ENCODE measurements at regions not wholly inside any gene's neighbourhood (a gene's known extent, or its start where the extent isn't known, plus 50 kb on each side); places are given as distances from the start of the nearest gene placed in this dataset.
"Not testable (repeated sequence)": the region's sequence is repeated elsewhere in the genome, so short reads cannot be mapped to it uniquely, and the experiment has no call there.

DNA sequence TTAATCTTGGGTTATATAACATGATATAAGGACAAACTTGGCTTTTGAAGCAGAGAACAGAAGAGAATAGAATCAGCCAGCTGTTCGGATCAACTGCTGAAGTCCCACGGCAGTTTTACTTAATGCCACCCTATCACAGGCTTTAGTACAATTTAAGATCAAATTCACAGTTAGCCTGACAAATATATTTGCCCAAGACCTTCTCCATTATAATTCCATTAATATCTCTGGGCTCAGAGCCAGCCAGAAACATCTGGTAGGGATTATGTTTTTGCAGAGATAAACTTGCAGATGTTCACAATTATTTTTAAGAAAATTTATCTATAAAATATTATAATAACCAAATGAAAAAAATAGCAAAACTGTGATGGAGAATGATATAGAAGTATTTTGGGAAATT lies 381.4 kb downstream of the RAD51AP2 start:
- DNase-seq (ENCODE audit: low read depth in 2 of 2, low spot score in 1 of 2): no peak

DNA sequence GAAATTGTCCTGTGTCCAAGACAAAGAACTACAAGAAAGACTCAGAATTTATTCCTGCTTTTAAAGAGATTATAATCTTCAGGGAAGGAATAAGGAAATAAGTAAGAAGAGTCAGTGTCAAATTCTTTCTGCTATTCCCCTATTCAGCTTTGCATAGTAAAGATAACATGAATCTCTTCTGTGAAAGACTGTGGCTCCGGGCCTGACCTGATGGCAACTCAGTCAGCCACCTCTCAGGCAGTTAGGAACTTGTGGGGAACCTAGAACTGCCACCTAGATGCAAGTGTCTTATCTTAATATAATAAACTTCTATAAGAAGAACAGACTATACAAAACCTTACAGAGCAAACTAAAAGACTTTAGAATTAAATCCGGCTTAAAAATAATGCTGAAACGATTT lies 382.0 kb downstream of the RAD51AP2 start:
- DNase-seq (ENCODE audit: low read depth in 2 of 2, low spot score in 1 of 2): no peak

DNA sequence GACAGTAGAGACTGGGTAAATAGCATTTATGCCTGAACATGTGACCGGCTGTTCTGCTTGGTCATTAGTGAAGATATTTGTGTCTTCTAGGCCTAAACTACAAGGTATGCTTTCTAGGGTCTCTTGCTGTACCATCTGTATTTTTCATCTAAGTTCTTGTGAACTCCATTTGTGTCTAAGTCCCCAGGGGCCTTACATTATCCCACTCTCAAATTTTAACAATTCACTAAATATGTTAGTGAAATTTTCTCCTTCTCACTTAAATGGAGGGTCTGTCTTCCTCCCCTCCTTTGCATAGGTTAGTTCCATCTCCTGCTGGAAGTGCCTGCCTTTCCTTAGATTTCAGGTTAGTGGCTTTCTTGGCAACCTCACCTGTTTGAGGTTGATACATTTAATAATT lies 382.6 kb downstream of the RAD51AP2 start:
- no peak for DNase-seq (ENCODE audit: low read depth in 2 of 2, low spot score in 1 of 2)

DNA sequence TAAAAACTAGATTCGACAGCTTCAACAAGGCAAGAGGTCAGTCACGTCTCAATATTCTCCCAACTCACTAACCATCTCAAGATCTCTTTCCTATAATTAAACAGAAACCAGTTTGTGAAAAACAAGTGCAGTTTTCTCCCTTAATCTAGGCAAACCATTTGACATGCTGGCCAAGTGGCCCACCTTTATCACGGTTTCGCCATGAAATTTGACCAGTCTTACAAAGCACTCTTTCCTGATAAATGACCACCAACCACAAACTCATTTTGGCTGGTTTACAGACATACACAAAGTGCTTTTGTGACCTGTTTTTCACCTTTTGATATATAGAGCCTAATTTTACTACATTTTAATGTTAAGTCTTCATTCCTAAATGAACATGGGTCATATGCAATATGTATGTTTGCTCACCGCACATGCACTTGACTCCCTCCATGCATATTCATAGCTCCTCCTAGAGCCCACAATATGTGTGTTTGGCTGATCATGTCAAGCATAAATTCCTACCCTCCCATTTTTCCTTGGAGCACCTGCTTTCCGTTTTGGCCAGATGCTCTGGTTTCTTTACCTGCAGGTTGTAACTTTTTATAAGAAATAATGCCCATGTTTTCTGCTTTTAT lies 385.1 kb downstream of the RAD51AP2 start:
- DNase-seq (ENCODE audit: low read depth in 2 of 2, low spot score in 1 of 2): no peak

DNA sequence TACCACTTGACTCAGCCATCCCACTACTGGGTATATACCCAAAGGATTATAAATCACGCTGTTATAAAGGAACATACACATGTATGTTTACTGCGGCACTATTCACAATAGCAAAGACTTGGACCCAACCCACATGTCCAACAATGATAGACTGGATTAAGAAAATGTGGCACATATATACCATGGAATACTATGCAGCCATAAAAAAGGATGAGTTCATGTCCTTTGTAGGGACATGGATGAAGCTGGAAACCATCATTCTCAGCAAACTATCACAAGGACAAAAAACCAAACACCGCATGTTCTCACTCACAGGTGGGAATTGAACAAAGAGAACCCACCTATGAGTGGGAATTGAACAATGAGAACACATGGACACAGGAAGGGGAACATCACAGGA lies 387.6 kb downstream of the RAD51AP2 start:
- not testable (repeated sequence) for DNase-seq (ENCODE audit: low read depth in 2 of 2, low spot score in 1 of 2)

DNA sequence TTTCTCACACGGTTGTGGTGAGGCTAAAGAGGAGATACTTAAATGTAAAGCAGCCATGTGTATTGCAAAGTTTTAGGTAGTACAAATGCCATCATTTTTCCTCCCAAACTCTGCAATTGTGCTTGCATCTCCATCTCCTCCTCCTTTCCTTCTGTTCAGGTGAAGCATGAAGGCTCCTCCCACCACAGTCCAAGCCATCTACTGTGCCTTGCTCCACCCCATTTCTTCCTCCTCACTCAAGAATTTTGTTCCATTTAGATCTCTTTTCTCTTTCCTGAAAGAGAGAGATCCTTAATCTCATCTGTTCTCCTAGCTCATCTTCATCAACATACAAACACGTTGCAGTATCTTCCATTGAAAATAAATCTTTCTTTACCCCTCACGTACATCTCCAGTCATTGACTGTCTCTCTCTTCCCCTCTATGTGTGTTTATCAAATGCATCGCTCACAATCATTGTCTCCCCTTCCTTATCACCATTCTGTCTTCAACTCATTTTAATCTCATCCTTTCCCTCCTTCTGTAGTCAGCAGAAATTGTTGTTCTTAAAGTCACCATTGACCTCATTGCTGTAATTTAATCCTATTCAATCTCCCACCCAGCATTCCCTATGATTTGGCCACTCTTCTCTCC lies 392.1 kb downstream of the RAD51AP2 start:
- DNase-seq (ENCODE audit: low read depth in 2 of 2, low spot score in 1 of 2): no peak

DNA sequence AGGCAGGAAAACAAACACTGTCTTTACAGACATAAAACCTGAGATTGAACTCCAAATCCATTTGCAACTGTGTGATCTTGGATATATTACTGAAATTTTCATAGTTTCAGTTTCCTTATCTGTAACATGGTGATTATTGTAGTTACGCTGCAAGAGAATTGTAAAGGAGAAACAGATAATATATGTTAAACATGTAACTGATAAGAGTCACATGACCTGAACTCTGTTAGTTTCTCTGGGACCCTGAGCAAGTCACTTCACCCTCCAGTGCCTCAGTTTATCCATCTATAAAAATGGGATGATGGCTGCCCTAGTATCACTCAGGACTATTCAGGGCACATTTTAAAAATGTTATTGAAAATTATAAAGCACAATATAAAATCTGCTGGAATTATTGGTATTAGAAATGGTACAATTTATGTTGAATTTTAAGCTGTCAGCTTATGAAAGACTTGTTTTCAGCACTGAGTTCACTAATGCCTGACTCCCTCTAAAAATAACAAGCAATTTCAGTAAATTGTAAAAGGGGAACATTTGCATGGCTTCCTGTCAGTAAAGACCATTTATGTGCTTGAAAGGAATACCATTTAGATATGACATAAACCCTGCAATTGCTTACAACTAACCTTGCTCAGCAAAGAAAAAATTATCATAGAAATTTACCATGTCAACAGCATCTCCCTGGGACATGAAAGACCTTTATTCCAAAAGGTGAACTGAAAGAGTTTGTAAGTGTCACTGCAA lies 393.5 kb downstream of the RAD51AP2 start:
- no peak for DNase-seq (ENCODE audit: low read depth in 2 of 2, low spot score in 1 of 2)

DNA sequence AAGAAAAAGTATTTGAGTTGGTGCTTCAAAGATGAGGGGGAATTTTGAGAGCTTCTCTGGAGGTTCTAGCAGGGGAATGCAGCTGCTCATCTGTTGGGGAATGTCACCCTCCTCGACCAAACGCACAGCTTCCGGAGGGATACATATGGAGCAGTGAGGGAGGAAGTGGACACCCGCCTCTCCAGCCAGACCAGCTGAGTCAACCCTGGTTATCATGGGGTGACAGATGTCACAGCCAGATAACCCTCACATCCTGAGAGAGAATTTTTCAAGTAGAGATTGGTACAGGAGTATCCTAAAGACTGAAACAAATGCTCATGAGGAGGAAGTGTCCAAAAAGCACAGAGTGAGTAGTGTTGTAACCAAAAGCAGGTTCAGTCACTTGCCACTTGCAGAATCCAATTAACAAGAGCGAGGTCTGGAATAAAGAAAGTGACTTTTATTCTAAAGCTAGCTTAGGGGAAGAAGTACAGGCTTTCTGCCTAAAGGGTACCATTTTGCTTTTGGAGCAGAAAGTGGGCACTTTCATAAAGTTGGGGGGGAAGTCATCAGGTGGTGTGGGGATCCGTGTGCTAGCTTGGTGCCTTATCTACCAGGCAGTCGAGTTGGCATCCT lies 395.2 kb downstream of the RAD51AP2 start:
- no peak for DNase-seq (ENCODE audit: low read depth in 2 of 2, low spot score in 1 of 2)

DNA sequence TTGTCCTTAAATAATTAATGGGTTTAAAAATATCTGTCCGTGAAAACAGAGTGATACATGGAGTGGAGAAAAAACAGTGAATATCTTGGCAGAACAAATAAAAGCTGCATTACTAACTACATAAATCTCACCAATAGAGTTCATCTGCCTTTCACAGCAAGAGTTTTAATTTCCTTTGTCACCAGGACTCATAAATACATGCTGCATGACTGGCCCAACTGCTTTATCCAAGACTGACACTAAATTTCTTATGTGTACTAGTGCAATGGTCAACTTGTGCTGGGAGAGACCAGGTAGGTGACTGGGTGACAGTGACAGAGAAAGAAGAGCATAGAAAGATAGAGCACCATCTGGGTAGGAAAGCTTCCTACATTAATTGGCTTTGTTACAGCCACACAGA lies 402.8 kb downstream of the RAD51AP2 start:
- DNase-seq (ENCODE audit: low read depth in 2 of 2, low spot score in 1 of 2): no peak

DNA sequence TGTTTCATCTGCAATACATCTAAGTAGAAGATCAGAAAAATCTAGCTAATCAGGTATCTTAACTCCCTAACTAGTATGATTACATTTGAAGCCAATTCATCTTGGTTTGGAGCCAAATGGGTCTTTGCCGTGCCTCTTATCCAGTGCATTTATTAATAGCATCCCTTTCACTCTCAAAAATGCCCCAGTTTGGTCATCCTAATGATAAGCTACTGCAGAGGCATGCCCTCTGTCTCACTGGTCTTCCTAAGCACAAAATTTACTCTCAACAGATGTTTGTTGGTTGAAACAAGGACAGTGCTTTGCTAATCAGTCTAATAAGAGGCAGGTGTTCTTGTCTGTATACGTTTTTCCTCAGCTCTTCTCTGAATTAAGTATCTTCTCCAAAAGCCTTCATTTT lies 403.2 kb downstream of the RAD51AP2 start:
- DNase-seq (ENCODE audit: low read depth in 2 of 2, low spot score in 1 of 2): no peak

DNA sequence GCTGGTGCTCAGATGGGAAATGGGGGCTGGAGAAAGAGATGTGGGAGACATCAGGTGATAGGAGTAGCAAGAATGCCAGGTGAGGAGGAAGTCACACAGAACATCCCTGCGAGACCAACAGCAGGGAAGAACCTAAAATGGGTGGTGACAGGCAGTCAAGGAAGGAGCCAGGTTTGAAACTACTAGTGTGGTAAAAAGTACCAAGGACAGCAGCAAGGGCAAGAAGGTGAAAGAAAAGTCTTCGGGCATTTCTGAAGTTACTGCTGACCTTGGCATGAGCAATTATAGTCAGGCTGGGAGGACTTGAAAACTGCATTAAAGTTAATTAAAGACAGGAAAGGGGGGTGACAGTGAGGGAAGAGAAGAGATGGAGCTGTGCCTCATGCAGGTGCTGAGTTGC lies 410.4 kb downstream of the RAD51AP2 start:
- no peak for DNase-seq (ENCODE audit: low read depth in 2 of 2, low spot score in 1 of 2)

DNA sequence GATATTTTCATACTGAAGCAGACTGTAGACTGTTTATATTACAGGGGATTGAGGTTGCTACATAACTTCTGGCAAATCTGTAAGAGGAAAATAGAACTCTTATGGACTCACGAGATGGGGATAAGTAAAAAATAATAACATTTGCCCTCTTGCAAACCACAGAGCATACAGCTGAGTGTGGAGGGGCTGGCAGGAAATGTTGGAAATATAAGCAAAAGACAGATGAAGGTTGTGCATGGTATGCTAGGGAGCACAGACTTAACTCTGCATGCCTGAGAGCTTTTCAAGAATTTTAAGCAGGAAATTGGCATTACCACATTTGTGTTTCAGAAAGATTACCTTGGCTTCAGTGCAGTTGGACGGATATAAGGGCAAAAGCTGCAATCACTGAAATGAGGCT lies 411.1 kb downstream of the RAD51AP2 start:
- DNase-seq (ENCODE audit: low read depth in 2 of 2, low spot score in 1 of 2): no peak

DNA sequence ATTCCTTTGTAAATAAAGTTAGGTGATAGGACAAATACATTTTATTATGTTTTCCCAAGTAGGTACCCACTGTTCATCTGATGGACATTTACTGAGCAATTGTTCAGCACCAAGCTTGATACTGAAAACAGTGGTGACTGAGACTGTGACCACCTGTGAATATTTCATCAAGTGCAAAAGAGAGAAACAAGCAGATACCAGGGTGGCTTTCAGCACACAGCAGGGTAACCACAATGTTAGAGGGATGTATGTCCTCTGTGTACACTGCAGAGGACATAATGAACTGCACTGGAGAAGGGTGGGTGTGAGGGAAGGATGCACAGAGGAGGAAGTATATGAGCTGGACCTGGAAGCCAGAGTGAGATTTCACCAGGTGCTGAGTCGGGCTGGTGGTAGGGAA lies 411.8 kb downstream of the RAD51AP2 start:
- DNase-seq (ENCODE audit: low read depth in 2 of 2, low spot score in 1 of 2): no peak

DNA sequence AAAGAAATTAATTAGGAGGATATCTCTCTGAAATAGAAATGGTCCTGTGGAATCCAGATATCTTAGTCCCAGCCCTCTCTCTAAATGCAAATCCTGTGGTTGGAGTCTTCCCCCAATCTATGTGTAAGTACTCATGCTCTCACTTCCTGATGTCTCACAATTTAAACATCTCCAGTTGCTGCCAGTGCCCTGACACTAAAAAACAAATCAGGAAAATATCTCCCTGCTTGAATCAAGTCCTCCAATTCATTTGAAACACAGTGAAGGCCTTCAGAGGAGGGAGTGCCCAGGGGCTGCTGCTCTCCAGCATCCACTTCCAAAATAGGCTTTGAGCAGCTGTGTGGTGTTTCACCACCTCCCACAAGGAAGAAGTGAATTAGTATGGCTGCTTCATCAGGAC lies 413.8 kb downstream of the RAD51AP2 start:
- DNase-seq (ENCODE audit: low read depth in 2 of 2, low spot score in 1 of 2): no peak

DNA sequence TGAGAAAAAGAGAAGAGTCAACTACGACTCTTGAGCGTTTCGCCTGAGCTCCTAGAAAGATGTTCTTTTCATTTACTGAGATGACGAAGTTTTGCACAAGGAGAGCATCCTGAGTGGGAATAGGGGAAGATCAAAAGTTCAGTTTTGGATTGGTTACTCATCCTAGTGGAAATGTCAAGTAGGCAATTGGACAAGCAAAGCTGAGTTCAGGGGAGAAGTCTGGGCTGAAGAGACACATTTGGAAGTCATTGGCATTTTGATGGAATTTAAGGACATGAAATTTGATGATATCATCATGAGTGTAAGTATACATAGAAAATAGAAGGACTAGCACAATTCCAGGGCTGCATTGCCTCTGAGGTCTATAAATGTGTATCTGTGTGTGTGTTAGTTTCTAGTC lies 416.6 kb downstream of the RAD51AP2 start:
- no peak for DNase-seq (ENCODE audit: low read depth in 2 of 2, low spot score in 1 of 2)

DNA sequence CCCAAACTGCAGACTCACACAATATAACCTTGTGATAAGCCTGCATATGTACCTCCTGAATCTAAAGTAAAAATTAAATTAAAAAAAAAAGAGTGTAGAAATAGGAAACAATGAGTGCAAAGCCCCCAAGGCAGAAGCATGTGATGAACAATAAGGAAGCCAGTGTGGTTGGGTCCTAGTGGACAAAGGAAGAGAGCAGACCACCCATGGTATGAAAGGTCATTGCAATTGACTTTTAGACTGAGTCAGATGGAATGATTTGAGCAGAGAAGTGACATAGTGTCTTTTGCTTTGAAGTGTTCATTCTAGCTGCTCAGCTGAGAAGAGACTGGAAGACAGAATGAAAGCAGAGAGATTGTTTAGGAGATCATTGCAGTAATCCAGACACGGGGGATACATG lies 417.1 kb downstream of the RAD51AP2 start:
- no peak for DNase-seq (ENCODE audit: low read depth in 2 of 2, low spot score in 1 of 2)

DNA sequence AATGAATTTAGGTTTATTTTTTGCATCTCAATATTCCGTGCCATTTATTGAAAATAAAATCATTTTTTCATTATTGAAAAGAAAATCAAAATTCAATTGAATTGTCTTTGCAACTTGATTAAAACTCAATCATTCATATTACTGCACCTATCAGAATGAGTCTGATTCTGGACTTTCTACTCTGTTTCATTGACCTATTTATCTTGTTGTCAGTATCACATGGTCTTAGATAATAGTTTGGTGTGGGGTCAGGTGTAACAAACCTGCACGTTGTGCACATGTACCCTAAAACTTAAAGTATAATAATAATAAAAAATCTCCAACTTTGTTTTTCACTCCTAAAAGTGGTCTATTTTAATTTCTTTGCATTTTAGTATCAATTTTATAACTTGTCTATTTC lies 422.9 kb downstream of the RAD51AP2 start:
- DNase-seq (ENCODE audit: low read depth in 2 of 2, low spot score in 1 of 2): no peak

DNA sequence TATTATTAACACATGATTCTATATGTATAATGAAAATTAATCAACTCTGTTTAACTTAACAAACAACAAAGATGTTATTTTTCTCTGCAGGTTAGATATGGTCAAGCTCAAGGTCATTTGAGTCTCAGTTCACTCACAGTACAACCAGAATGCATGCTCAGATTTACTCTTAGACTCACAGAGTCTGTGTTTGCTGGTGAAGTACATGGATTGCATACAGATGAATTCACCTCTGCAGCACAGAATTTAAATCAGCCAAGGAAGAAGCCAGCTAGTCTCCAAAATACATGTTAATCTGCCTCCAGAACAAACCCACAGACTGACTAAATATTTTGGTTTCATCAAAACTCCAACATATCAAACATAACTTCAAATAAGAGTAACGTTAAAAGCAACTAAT lies 424.5 kb downstream of the RAD51AP2 start:
- DNase-seq (ENCODE audit: low read depth in 2 of 2, low spot score in 1 of 2): no peak

DNA sequence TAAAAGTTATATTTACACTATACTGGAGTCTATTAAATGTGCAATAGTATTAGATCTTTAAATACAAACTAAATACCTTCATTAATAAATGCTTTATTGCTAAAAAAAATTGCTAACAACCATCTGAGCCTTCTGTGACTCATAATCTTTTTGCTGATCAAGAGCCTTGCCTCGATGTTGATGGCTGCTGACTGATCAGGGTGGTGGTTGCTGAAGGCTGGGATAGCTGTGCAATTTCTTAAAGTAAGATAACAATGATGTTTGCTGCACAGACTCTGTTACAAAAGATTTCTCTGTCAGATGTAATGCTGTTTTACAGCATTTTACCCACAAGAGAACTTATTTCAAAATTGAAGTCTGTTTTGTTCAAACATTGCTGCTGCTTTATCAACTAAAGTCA lies 421.4 kb upstream of the CYRIA start:
- no peak for DNase-seq (ENCODE audit: low read depth in 2 of 2, low spot score in 1 of 2)

DNA sequence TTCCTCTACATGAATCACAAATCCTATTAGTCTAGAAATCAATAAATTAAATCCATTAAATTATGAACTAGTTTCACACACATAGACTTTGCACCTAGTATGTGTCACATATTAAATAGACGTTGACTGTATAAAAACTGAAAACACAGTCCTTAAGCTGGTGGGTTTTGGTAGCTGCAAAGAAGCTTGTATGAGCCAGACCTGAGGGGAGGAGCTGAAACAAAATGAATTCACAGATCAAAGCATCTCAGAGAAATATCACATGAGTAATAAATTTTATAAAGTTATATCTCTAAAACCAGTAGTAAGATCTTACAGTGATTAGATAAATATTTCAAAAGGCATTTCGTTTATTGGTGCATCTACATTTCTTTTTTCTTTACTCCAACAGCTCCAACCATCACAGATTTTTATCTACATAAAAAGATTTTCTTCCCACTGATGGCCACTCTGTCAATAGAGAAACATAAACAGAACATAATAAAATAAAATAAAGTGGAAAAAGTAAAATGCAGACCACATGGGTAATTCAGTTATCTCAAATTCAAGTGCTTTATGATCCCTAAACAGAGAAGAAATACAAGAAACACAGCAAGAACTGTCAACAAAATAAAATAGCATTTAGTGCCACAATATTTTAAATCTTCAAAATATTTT lies 420.0 kb upstream of the CYRIA start:
- DNase-seq (ENCODE audit: low read depth in 2 of 2, low spot score in 1 of 2): no peak

DNA sequence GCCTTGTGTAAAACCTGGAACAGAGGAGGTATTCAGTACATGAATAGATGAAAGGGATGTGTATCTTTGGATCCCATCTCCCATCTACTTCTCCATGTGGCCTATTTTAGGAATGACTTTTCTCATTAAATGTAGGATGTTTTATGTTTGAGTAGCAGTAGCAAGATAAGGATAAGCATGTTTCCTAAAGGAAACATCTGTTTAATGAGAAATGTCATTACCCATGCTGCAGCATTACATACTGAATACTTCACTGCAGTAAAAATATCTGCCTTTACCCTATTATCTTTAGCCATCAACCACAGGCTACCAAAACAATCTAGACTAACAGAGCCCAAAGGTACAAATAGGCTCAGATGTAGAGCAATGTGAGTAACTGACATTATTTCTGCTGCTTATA lies 419.2 kb upstream of the CYRIA start:
- DNase-seq (ENCODE audit: low read depth in 2 of 2, low spot score in 1 of 2): no peak

DNA sequence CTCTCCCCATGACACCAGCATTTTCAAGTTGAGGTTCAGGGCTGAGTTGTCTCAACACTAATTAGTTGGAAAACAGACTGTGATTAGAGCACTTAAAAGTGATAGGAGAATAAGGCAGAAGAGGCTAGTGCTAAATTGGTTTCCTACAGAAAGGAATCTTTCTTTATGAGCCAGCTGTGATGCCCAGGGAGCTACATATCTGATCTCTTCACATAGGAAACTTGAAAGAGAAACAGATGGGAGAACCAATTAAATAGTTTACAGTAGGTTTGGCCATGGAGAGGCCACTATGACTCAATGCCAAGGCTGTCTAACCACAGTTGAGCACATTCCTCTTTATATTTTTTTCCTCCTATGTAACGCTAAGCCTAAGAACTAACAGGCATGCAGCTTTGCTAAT lies 418.3 kb upstream of the CYRIA start:
- no peak for DNase-seq (ENCODE audit: low read depth in 2 of 2, low spot score in 1 of 2)
